ENCODE measurements at regions not wholly inside any gene's neighbourhood (a gene's known extent, or its start where the extent isn't known, plus 50 kb on each side); places are given as distances from the start of the nearest gene placed in this dataset.

DNA sequence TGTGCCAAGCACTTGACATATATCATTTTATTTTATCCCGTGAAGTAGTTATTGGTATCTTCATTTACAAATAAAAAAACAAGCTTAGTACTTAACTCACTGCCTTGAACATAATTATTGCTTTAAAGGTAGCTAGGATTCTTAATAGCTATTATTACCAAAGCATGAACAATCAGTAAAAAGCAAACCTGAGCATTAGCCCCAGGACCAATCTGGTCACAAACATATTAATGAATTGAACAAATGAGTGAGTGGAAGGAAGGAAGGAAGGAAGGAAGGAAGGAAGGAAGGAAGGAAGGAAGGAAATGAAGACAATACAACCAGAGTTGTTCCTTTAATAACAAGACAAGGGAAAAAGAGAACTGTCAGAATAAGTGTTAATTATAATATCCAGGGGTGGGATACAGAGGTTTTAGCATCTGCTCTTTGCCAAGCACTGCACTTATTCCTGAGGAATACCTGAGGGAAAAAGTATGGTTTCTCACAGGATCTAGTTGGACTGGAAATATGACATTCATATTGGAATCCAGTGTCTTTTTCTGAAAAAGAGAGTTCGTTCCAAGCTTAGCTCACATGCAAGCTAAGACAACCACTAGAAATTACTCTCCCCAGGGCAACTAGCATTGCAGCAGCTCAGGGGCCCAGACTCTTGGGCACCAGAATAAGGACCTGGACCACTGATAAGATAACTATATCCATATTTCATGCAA lies 172.9 kb upstream of the MGMT start:
- no peak for TF ChIP-seq CTCF (IDR thresholded peaks at IDR 0.05; ENCODE audit: borderline replicate concordance, control extremely low read depth, extremely low read depth, insufficient read depth, missing control alignments)
- DNase-seq (ENCODE audit: low spot score) = no peak
- in situ Hi-C loops (cut with MboI; ENCODE audit: low sequenced_read_pairs, unreplicated experiment) = no loop called here

- DNase-seq (ENCODE audit: low spot score) = no peak
- in situ Hi-C loops (cut with MboI; ENCODE audit: low sequenced_read_pairs, unreplicated experiment) = no loop called here
- no peak for TF ChIP-seq CTCF (IDR thresholded peaks at IDR 0.05; ENCODE audit: borderline replicate concordance, control extremely low read depth, extremely low read depth, insufficient read depth, missing control alignments)
These were observed 172.1 kb upstream of the MGMT start for GRCh38 chr10:129294944-129295343.

DNA sequence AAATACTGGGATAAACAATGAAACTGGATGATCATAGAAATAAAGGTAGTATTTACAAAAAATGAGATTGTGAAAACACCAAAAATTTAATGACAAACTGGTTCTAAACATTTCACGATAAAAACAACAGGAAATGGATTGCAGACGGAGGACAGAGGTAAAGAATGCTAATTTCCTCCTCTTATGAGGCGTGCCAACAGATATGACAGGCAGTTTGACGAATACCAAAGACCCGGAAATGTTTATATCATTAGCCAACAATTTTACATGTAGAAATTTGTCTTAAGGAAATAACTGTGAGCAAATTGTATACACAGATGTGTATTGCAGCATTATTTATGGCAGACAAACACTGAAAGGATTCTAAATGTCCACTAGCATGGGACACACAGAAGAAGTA lies 162.0 kb upstream of the MGMT start:
- DNase-seq (ENCODE audit: low spot score) = no peak
- in situ Hi-C loops (cut with MboI; ENCODE audit: low sequenced_read_pairs, unreplicated experiment) = no loop called here
- TF ChIP-seq CTCF (IDR thresholded peaks at IDR 0.05; ENCODE audit: borderline replicate concordance, control extremely low read depth, extremely low read depth, insufficient read depth, missing control alignments) = no peak

- no peak for DNase-seq (ENCODE audit: low spot score)
- in situ Hi-C loops (cut with MboI; ENCODE audit: low sequenced_read_pairs, unreplicated experiment) = no loop called here
- no peak for TF ChIP-seq CTCF (IDR thresholded peaks at IDR 0.05; ENCODE audit: borderline replicate concordance, control extremely low read depth, extremely low read depth, insufficient read depth, missing control alignments)
These were observed 159.9 kb upstream of the MGMT start for GRCh38 chr10:129307141-129307540.

- no peak for TF ChIP-seq CTCF (IDR thresholded peaks at IDR 0.05; ENCODE audit: borderline replicate concordance, control extremely low read depth, extremely low read depth, insufficient read depth, missing control alignments)
- DNase-seq (ENCODE audit: low spot score) = no peak
- in situ Hi-C loops (cut with MboI; ENCODE audit: low sequenced_read_pairs, unreplicated experiment) = no loop called here
These were observed 158.0 kb upstream of the MGMT start for GRCh38 chr10:129308953-129309564.

DNA sequence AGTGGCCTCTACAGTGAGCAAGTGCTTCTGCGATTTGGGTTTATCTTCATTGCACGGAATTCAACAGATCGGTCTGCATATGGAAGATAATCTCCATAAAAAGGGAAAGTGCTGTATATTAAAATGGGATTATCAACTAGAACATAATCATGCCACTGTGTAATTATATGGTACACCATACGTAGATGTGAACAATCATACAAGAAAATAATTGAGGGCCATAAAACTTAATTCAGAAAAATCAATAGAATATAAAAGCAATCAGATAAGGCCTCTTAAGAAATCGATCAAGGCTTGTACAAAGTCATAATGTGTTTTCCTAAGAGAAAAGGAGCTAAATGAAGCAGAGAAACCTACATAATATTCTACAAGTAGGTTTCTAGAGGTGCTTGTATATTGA lies 157.5 kb upstream of the MGMT start:
- no peak for DNase-seq (ENCODE audit: low spot score)
- in situ Hi-C loops (cut with MboI; ENCODE audit: low sequenced_read_pairs, unreplicated experiment) = no loop called here
- no peak for TF ChIP-seq CTCF (IDR thresholded peaks at IDR 0.05; ENCODE audit: borderline replicate concordance, control extremely low read depth, extremely low read depth, insufficient read depth, missing control alignments)
